ENCODE measurements at regions not wholly inside any gene's neighbourhood (a gene's known extent, or its start where the extent isn't known, plus 50 kb on each side); places are given as distances from the start of the nearest gene placed in this dataset.

GRCh38 chr3:13160619-13161018, 87.4 kb upstream of the IQSEC1 start:
- no peaks in the 10 kb centered on the region for H3K27me3 ChIP-seq (ENCODE audit: control insufficient read depth in 3 of 3, insufficient read depth in 3 of 3, low read length in 2 of 3)
- ATAC-seq (ENCODE audit: insufficient read depth, low FRiP score) (no peak), DNase-seq (no peak)
- H3K36me3 ChIP-seq (ENCODE audit: control insufficient read depth in 4 of 4, insufficient read depth in 4 of 4, low read length in 4 of 4): no peaks in the 10 kb centered on the region
- WGBS, 2 donors: 36 to 69% methylated on average over 1 of the region's 1 CpG
- TF ChIP-seq CTCF (IDR thresholded peaks at IDR 0.05; ENCODE audit: control extremely low read depth, extremely low read depth): no peak
- H3K9ac ChIP-seq (ENCODE audit: insufficient read depth in 1 of 2, low read length in 2 of 2): no peak overlapping the region
- H3K4me1 ChIP-seq (ENCODE audit: control insufficient read depth in 5 of 5, insufficient read depth in 5 of 5, low read length in 5 of 5): no peaks in the 10 kb centered on the region
- H3K27ac ChIP-seq (ENCODE audit: low read depth in 1 of 2, low read length in 1 of 2): no peak overlapping the region
- H3K4me3 ChIP-seq: no peak overlapping the region
- peaks cover 0 to 5% (median under 1%) of the 10 kb centered on the region in 4 donors for H3K9me3 ChIP-seq (ENCODE audit: control insufficient read depth in 4 of 4, insufficient read depth in 3 of 4, low read length in 3 of 4)

GRCh38 chr3:13159890-13160289, 86.7 kb upstream of the IQSEC1 start:
- DNase-seq (no peak), ATAC-seq (ENCODE audit: insufficient read depth, low FRiP score) (no peak)
- 83 to 91% methylated on average over 4 of the region's 4 CpGs for WGBS, 2 donors
- Histone ChIP-seq H3K9me3 (ENCODE audit: control insufficient read depth in 4 of 4, insufficient read depth in 3 of 4, low read length in 3 of 4) (peaks cover 0 to 5% (median 2%) of the 10 kb centered on the region in 4 donors), H3K4me1 (ENCODE audit: control insufficient read depth in 5 of 5, insufficient read depth in 5 of 5, low read length in 5 of 5) (no peaks in the 10 kb centered on the region), H3K27me3 (ENCODE audit: control insufficient read depth in 3 of 3, insufficient read depth in 3 of 3, low read length in 2 of 3) (no peaks in the 10 kb centered on the region), H3K27ac (ENCODE audit: low read depth in 1 of 2, low read length in 1 of 2) (no peak overlapping the region), H3K4me3 (no peak overlapping the region), H3K36me3 (ENCODE audit: control insufficient read depth in 4 of 4, insufficient read depth in 4 of 4, low read length in 4 of 4) (no peaks in the 10 kb centered on the region), H3K9ac (ENCODE audit: insufficient read depth in 1 of 2, low read length in 2 of 2) (no peak overlapping the region)
- no peak for TF ChIP-seq CTCF (IDR thresholded peaks at IDR 0.05; ENCODE audit: control extremely low read depth, extremely low read depth)

- no peak for ATAC-seq (ENCODE audit: insufficient read depth, low FRiP score)
- Histone ChIP-seq H3K27ac (ENCODE audit: low read depth in 1 of 2, low read length in 1 of 2) (no peak overlapping the region), H3K9me3 (ENCODE audit: control insufficient read depth in 4 of 4, insufficient read depth in 3 of 4, low read length in 3 of 4) (peaks cover 0 to 5% (median 2%) of the 10 kb centered on the region in 4 donors)
These were observed 85.6 kb upstream of the IQSEC1 start for GRCh38 chr3:13158871-13159270.

More at GRCh38 chr3:13158871-13159270, 85.6 kb upstream of the IQSEC1 start:
- Histone ChIP-seq H3K36me3 (ENCODE audit: control insufficient read depth in 4 of 4, insufficient read depth in 4 of 4, low read length in 4 of 4) (no peaks in the 10 kb centered on the region), H3K9ac (ENCODE audit: insufficient read depth in 1 of 2, low read length in 2 of 2) (no peak overlapping the region), H3K4me1 (ENCODE audit: control insufficient read depth in 5 of 5, insufficient read depth in 5 of 5, low read length in 5 of 5) (no peaks in the 10 kb centered on the region), H3K4me3 (no peak overlapping the region), H3K27me3 (ENCODE audit: control insufficient read depth in 3 of 3, insufficient read depth in 3 of 3, low read length in 2 of 3) (no peaks in the 10 kb centered on the region)
- TF ChIP-seq CTCF (IDR thresholded peaks at IDR 0.05; ENCODE audit: control extremely low read depth, extremely low read depth): no peak
- no peak for DNase-seq
- 85 to 95% methylated on average over 6 of the region's 6 CpGs for WGBS, 2 donors
